ENCODE measurements at regions not wholly inside any gene's neighbourhood (a gene's known extent, or its start where the extent isn't known, plus 50 kb on each side); places are given as distances from the start of the nearest gene placed in this dataset.

GRCh38 chr5:164578401-164578800, 1073.0 kb downstream of the MAT2B start (continued):
- no peak for TF ChIP-seq PREB (CRISPR knock-in tag; IDR thresholded peaks at IDR 0.05; ENCODE audit: borderline replicate concordance)
- TF ChIP-seq USF2 (CRISPR knock-in tag; IDR thresholded peaks at IDR 0.05) = no peak

GRCh38 chr5:164578911-164579310, 1073.5 kb downstream of the MAT2B start:
- POLR2A ChIA-PET = no interaction called here
- no peak overlapping the region for H3K27ac Mint-ChIP-seq

More at GRCh38 chr5:164578911-164579310, 1073.5 kb downstream of the MAT2B start:
- Mint-ChIP-seq H3K36me3 (no peaks in the 10 kb centered on the region), H3K27me3 (ENCODE audit: low read depth) (no peaks in the 10 kb centered on the region), H3K4me1 (no peaks in the 10 kb centered on the region), H3K9me3 (no peaks in the 10 kb centered on the region), H3K4me3 (no peak overlapping the region)
- CTCF ChIA-PET = no interaction called here
- DNase-seq (ENCODE audit: low spot score) (no peak), ATAC-seq (no peak)
- TF ChIP-seq ZBTB43 (CRISPR knock-in tag; IDR thresholded peaks at IDR 0.05) = no peak
- TF ChIP-seq ZBTB21 (CRISPR knock-in tag; IDR thresholded peaks at IDR 0.05; ENCODE audit: borderline replicate concordance) = no peak
- TF ChIP-seq ATF1 (CRISPR knock-in tag; IDR thresholded peaks at IDR 0.05) = no peak
- TF ChIP-seq OVOL2 (CRISPR knock-in tag; IDR thresholded peaks at IDR 0.05; ENCODE audit: borderline replicate concordance) = no peak
- no peak for TF ChIP-seq FOXK1 (CRISPR knock-in tag; IDR thresholded peaks at IDR 0.05)
- TF ChIP-seq ZNF317 (CRISPR knock-in tag; IDR thresholded peaks at IDR 0.05; ENCODE audit: borderline replicate concordance, low read depth) = no peak
- TF ChIP-seq, protein P1, sequence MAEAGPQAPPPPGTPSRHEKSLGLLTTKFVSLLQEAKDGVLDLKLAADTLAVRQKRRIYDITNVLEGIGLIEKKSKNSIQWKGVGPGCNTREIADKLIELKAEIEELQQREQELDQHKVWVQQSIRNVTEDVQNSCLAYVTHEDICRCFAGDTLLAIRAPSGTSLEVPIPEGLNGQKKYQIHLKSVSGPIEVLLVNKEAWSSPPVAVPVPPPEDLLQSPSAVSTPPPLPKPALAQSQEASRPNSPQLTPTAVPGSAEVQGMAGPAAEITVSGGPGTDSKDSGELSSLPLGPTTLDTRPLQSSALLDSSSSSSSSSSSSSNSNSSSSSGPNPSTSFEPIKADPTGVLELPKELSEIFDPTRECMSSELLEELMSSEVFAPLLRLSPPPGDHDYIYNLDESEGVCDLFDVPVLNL (CRISPR knock-in tag; IDR thresholded peaks at IDR 0.05; ENCODE audit: borderline replicate concordance, low read depth) = no peak
- no peak for TF ChIP-seq NFYB (CRISPR knock-in tag; conservative IDR thresholded peaks at IDR 0.05; ENCODE audit: low read depth)
- TF ChIP-seq ZNF232 (CRISPR knock-in tag; IDR thresholded peaks at IDR 0.05) = no peak
- no peak for TF ChIP-seq RELA (CRISPR knock-in tag; IDR thresholded peaks at IDR 0.05; ENCODE audit: borderline replicate concordance)
- TF ChIP-seq, protein P2, sequence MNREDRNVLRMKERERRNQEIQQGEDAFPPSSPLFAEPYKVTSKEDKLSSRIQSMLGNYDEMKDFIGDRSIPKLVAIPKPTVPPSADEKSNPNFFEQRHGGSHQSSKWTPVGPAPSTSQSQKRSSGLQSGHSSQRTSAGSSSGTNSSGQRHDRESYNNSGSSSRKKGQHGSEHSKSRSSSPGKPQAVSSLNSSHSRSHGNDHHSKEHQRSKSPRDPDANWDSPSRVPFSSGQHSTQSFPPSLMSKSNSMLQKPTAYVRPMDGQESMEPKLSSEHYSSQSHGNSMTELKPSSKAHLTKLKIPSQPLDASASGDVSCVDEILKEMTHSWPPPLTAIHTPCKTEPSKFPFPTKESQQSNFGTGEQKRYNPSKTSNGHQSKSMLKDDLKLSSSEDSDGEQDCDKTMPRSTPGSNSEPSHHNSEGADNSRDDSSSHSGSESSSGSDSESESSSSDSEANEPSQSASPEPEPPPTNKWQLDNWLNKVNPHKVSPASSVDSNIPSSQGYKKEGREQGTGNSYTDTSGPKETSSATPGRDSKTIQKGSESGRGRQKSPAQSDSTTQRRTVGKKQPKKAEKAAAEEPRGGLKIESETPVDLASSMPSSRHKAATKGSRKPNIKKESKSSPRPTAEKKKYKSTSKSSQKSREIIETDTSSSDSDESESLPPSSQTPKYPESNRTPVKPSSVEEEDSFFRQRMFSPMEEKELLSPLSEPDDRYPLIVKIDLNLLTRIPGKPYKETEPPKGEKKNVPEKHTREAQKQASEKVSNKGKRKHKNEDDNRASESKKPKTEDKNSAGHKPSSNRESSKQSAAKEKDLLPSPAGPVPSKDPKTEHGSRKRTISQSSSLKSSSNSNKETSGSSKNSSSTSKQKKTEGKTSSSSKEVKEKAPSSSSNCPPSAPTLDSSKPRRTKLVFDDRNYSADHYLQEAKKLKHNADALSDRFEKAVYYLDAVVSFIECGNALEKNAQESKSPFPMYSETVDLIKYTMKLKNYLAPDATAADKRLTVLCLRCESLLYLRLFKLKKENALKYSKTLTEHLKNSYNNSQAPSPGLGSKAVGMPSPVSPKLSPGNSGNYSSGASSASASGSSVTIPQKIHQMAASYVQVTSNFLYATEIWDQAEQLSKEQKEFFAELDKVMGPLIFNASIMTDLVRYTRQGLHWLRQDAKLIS (CRISPR knock-in tag; IDR thresholded peaks at IDR 0.05; ENCODE audit: borderline replicate concordance) = no peak
- TF ChIP-seq USF2 (CRISPR knock-in tag; IDR thresholded peaks at IDR 0.05) = no peak
- TF ChIP-seq ZNF423 (CRISPR knock-in tag; IDR thresholded peaks at IDR 0.05) = no peak
- no peak for TF ChIP-seq EMX1 (CRISPR knock-in tag; IDR thresholded peaks at IDR 0.05)
- TF ChIP-seq TEAD1 (CRISPR knock-in tag; IDR thresholded peaks at IDR 0.05) = no peak
- TF ChIP-seq USF1 (CRISPR knock-in tag; IDR thresholded peaks at IDR 0.05) = no peak
- TF ChIP-seq NR1H2 (CRISPR knock-in tag; IDR thresholded peaks at IDR 0.05) = no peak
- no peak for TF ChIP-seq ATF6 (CRISPR knock-in tag; IDR thresholded peaks at IDR 0.05)
